Trophoblast cell (in vitro differentiated cells and primary cell): ENCODE measurements at regions not wholly inside any gene's neighbourhood (a gene's known extent, or its start where the extent isn't known, plus 50 kb on each side); places are given as distances from the start of the nearest gene placed in this dataset.
"Not testable (repeated sequence)": the region's sequence is repeated elsewhere in the genome, so short reads cannot be mapped to it uniquely, and the experiment has no call there.

Experiments
- DNase-seq, 2 donors: peaks; one replicate each; pipeline ENCODE4 v3.0.0-alpha.2; 2016
- H2AFZ ChIP-seq: 2 replicates; pipeline ENCODE4 v1.6.1; 2013; ENCODE audit warnings: low read length, moderate library complexity, mild to moderate bottlenecking; ENCODE audit not compliant: insufficient read depth, poor library complexity
- H2AK5ac ChIP-seq: 2 replicates; pipeline ENCODE4 v1.6.1; 2013; ENCODE audit warnings: mild to moderate bottlenecking, low read length
- H2BK120ac ChIP-seq: 2 replicates; pipeline ENCODE4 v1.6.1; 2013; ENCODE audit warnings: low read length, mild to moderate bottlenecking, moderate library complexity; ENCODE audit not compliant: insufficient read depth, poor library complexity
- H2BK12ac ChIP-seq: 2 replicates; pipeline ENCODE4 v1.6.1; 2013; ENCODE audit warnings: mild to moderate bottlenecking, low read length, moderate library complexity
- H2BK5ac ChIP-seq: 2 replicates; pipeline ENCODE4 v1.6.1; 2013; ENCODE audit warnings: low read length, low read depth, moderate library complexity, mild to moderate bottlenecking; ENCODE audit not compliant: poor library complexity
- H3K14ac ChIP-seq: 2 replicates; pipeline ENCODE4 v1.6.1; 2013; ENCODE audit warnings: mild to moderate bottlenecking, low read length
- H3K18ac ChIP-seq: 2 replicates; pipeline ENCODE4 v1.6.1; 2013; ENCODE audit warnings: mild to moderate bottlenecking, low read length
- H3K23ac ChIP-seq: 2 replicates; pipeline ENCODE4 v1.6.1; 2013; ENCODE audit warnings: low read length
- H3K27ac ChIP-seq: 2 replicates; pipeline ENCODE4 v1.5.1; 2013; ENCODE audit warnings: low read depth, mild to moderate bottlenecking, inconsistent platforms, low read length, moderate library complexity
- H3K27me3 ChIP-seq: 2 replicates; pipeline ENCODE4 v1.6.1; 2013; ENCODE audit warnings: inconsistent platforms, mild to moderate bottlenecking, low read length, moderate library complexity; ENCODE audit not compliant: insufficient read depth
- H3K36me3 ChIP-seq, 2 experiments: 1 replicate in 1 of 2; 2 replicates in 1 of 2; pipeline ENCODE4 v1.6.1; 2013; ENCODE audit warnings: low read length in 2 of 2, mild to moderate bottlenecking in 2 of 2, moderate library complexity in 1 of 2; ENCODE audit not compliant: insufficient read depth in 2 of 2, control insufficient read depth in 1 of 2
- H3K4ac ChIP-seq: 2 replicates; pipeline ENCODE4 v1.6.1; 2013; ENCODE audit warnings: low read depth, mild to moderate bottlenecking, low read length, moderate library complexity
- H3K4me1 ChIP-seq, 2 experiments: 1 replicate in 1 of 2; 2 replicates in 1 of 2; pipeline ENCODE4 v1.6.1; 2013; ENCODE audit warnings: low read length in 2 of 2, mild to moderate bottlenecking in 2 of 2, moderate library complexity in 1 of 2; ENCODE audit not compliant: insufficient read depth in 2 of 2, control insufficient read depth in 1 of 2
- H3K4me2 ChIP-seq: 2 replicates; pipeline ENCODE4 v1.6.1; 2013; ENCODE audit warnings: inconsistent platforms, mild to moderate bottlenecking, low read length, moderate library complexity
- H3K4me3 ChIP-seq: 2 replicates; pipeline ENCODE4 v1.5.1; 2013; ENCODE audit warnings: mild to moderate bottlenecking, low read depth, low read length, inconsistent platforms
- H3K79me1 ChIP-seq: one replicate; pipeline ENCODE4 v1.6.1; 2013; ENCODE audit warnings: low read length
- H3K79me2 ChIP-seq: 2 replicates; pipeline ENCODE4 v1.6.1; 2013; ENCODE audit warnings: low read length, mild to moderate bottlenecking; ENCODE audit not compliant: control insufficient read depth, insufficient read depth, poor library complexity
- H3K9ac ChIP-seq: 2 replicates; pipeline ENCODE4 v1.6.1; 2013; ENCODE audit warnings: mild to moderate bottlenecking, low read length
- H3K9me3 ChIP-seq: 2 replicates; pipeline ENCODE4 v1.6.1; 2013; ENCODE audit warnings: low read depth, mild to moderate bottlenecking, control low read depth, inconsistent platforms, low read length; ENCODE audit not compliant: insufficient read depth
- H4K12ac ChIP-seq: 2 replicates; pipeline ENCODE4 v1.6.1; 2013; ENCODE audit warnings: low read depth, mild to moderate bottlenecking, low read length, moderate library complexity
- H4K8ac ChIP-seq: 2 replicates; pipeline ENCODE4 v1.6.1; 2013; ENCODE audit warnings: low read depth, mild to moderate bottlenecking, low read length, moderate library complexity
- H4K91ac ChIP-seq: one replicate; pipeline ENCODE4 v1.6.1; 2013; ENCODE audit warnings: low read depth, mild to moderate bottlenecking, low read length, moderate library complexity
- WGBS: extraction: QIAGEN DNeasy Blood & Tissue Kit; methylation state at CpG from one replicate; pipeline ENCODE4 v1.1.7; 2013; ENCODE audit warnings: missing lambda C conversion rate; ENCODE audit not compliant: insufficient read length, insufficient coverage; ENCODE audit errors: extremely low coverage; 5-methylcytosine and 5-hydroxymethylcytosine counted together

DNA sequence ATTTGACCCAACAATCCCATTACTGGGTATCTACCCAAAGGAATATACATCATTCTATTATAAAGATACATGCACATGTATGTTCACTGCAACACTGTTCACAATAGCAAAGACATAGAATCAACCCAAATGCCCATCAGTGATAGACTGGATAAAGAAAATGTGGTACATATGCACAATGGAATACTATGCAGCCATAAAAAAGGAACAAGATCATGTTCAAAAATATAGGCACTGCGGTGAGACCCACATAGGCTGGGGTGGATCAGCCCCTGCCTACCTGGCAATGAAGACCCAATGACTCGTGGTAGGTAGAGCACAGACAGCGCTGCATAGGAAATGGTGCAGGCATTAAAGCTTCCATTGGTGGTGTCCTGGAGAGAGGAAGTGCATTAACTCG is 88.6 kb upstream of the NFIL3 start:
- H4K8ac ChIP-seq, H3K23ac ChIP-seq, H3K4me2 ChIP-seq, H3K4me3 ChIP-seq, H2BK5ac ChIP-seq, H2AK5ac ChIP-seq, H2BK12ac ChIP-seq, H2AFZ ChIP-seq, H4K91ac ChIP-seq, H4K12ac ChIP-seq, H3K27me3 ChIP-seq, H3K79me1 ChIP-seq, H3K4me1 ChIP-seq, H3K79me2 ChIP-seq, H3K27ac ChIP-seq, H3K36me3 ChIP-seq, H3K9ac ChIP-seq, H3K18ac ChIP-seq, DNase-seq, H3K4ac ChIP-seq, H2BK120ac ChIP-seq, H3K9me3 ChIP-seq, H3K14ac ChIP-seq: not testable (repeated sequence)
- no CpG with 5 or more reads among the region's 4 CpGs for WGBS

DNA sequence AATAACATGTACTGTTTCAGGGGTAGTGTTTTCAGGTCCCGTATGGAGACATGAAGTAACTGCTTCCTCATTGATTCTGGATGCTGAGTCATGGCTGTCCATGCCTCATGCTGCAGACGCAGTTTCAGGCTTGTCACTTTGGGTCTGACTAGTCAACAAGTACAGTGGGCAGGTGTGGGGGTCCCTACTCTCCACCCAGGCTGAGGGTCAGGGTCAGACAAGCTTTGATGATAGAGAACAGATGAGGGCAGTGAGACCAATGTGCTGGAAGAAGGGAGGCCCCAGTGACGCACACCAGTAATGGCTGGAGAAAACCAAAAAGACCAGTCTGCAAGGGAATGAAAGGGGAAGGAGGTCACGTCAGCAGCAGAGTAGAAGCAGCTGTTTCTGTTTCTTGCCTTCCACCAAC is 80.0 kb upstream of the NFIL3 start:
- Histone ChIP-seq H3K18ac (no peak overlapping the region), H4K12ac (no peak overlapping the region), H3K9ac (no peak overlapping the region), H2BK120ac (no peak overlapping the region), H3K14ac (no peak overlapping the region), H3K79me1 (no peaks in the 10 kb centered on the region), H2AK5ac (no peak overlapping the region), H3K79me2 (no peaks in the 10 kb centered on the region), H3K36me3 (no peaks in the 10 kb centered on the region), H3K9me3 (no peaks in the 10 kb centered on the region), H4K8ac (no peak overlapping the region), H3K27ac (no peak overlapping the region), H3K4me1 (peaks cover 0 to 4% of the 10 kb centered on the region in 2 experiments), H2BK5ac (no peak overlapping the region), H2AFZ (no peak overlapping the region), H2BK12ac (no peak overlapping the region), H3K4me3 (no peak overlapping the region), H4K91ac (no peak overlapping the region), H3K27me3 (no peaks in the 10 kb centered on the region), H3K4me2 (no peak overlapping the region), H3K4ac (no peak overlapping the region), H3K23ac (no peak overlapping the region)
- no CpG with 5 or more reads among the region's 4 CpGs for WGBS
- DNase-seq, result no peak

DNA sequence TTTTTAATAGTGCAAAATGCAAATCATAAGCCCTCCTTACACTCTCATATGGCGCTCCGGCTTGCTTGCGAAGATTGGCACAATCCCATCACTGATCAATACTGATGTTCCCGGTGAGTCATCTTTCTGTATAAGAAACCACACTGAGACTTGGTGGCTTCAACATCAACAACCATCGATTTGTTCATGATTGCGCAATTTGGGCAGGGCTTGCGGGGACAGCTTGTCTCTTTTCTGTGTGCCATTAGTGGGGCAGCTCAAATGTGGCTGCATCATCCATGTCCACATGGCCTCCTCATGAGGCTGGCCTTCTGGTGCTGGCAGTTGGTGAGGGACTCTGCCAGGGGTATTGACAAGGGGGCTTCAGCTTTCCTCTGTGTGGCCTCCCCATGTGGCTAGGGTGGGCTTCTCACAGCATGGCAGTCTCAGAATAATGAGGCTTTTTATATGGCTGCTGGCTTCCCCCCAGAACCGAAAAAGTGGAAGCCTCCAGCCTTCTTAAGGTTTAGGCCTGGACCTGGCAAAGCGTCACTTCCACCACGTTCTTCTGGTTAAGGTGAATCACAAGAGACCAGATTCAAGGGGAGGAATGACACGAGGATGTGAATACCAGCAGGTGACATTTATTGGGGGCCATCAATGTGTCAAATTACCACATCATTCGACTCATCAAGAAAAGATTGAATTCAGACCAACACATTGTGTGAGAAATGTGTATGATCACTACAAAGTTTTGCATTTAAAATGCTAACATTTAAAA is 79.5 kb upstream of the NFIL3 start:
- Histone ChIP-seq H4K12ac (no peak overlapping the region), H3K4me3 (no peak overlapping the region), H3K9me3 (no peaks in the 10 kb centered on the region), H2AFZ (no peak overlapping the region), H4K8ac (no peak overlapping the region), H2AK5ac (no peak overlapping the region), H3K23ac (no peak overlapping the region), H3K79me2 (no peaks in the 10 kb centered on the region), H2BK120ac (no peak overlapping the region), H3K4me2 (no peak overlapping the region), H2BK12ac (peak overlapping the region; percentile 51), H3K4me1 (peaks cover 0 to 4% of the 10 kb centered on the region in 2 experiments), H3K27me3 (no peaks in the 10 kb centered on the region), H3K27ac (no peak overlapping the region), H4K91ac (no peak overlapping the region), H3K4ac (no peak overlapping the region), H3K18ac (no peak overlapping the region), H2BK5ac (no peak overlapping the region), H3K79me1 (no peaks in the 10 kb centered on the region), H3K36me3 (no peaks in the 10 kb centered on the region), H3K14ac (no peak overlapping the region), H3K9ac (no peak overlapping the region)
- no peak for DNase-seq
- WGBS, result no CpG with 5 or more reads among the region's 12 CpGs

DNA sequence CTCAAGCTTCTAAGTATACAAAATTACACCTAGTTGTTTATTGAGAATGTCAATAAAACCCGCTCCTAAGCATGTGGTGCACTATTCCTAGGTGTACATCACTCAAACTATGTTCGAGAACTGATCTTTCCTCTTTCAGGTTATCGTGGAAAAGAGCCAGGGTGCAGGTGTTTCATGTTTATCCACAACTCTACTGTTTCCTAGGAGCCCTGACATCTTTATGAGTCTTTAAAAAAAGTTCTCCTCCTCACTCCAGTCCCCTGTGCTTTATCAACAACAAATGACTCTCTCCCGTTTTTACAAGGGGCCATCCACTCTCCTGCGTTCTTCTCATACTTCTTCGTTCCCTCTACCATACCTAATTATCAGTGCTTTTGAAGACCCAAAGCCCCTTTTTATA is 78.8 kb upstream of the NFIL3 start:
- no peak for DNase-seq
- H2BK120ac ChIP-seq, result no peak overlapping the region
- WGBS, result no CpG with 5 or more reads among the region's 6 CpGs
- no peak overlapping the region for H4K12ac ChIP-seq
- no peaks in the 10 kb centered on the region for H3K79me1 ChIP-seq
- no peak overlapping the region for H4K91ac ChIP-seq
- no peak overlapping the region for H3K4ac ChIP-seq
- no peak overlapping the region for H2AFZ ChIP-seq
- H2BK12ac ChIP-seq, result no peak overlapping the region
- no peak overlapping the region for H3K14ac ChIP-seq
- H3K18ac ChIP-seq, result no peak overlapping the region
- H3K27me3 ChIP-seq, result no peaks in the 10 kb centered on the region
- no peak overlapping the region for H3K4me3 ChIP-seq
- no peak overlapping the region for H4K8ac ChIP-seq
- peaks cover 0 to 4% of the 10 kb centered on the region in 2 experiments for H3K4me1 ChIP-seq
- H3K27ac ChIP-seq, result no peak overlapping the region
- H3K4me2 ChIP-seq, result no peak overlapping the region
- no peak overlapping the region for H2BK5ac ChIP-seq
- H3K36me3 ChIP-seq, result no peaks in the 10 kb centered on the region
- no peak overlapping the region for H3K9ac ChIP-seq
- H3K79me2 ChIP-seq, result no peaks in the 10 kb centered on the region
- H2AK5ac ChIP-seq, result no peak overlapping the region
- H3K9me3 ChIP-seq, result no peaks in the 10 kb centered on the region
- no peak overlapping the region for H3K23ac ChIP-seq
